GM13976 (cell line): ENCODE measurements at regions not wholly inside any gene's neighbourhood (a gene's known extent, or its start where the extent isn't known, plus 50 kb on each side); places are given as distances from the start of the nearest gene placed in this dataset.

ENCODE experiments used
- DNase-seq: peaks from one replicate; pipeline ENCODE4 v3.0.0; 2012; ENCODE audit warnings: low spot score
- CTCF ChIP-seq: IDR thresholded peaks from 2 replicates; pipeline ENCODE4 v1.5.1; 2012; ENCODE audit warnings: borderline replicate concordance, mild to moderate bottlenecking; ENCODE audit not compliant: insufficient read depth; ENCODE audit errors: extremely low read depth, missing control alignments, control extremely low read depth
- in situ Hi-C: fragments of 300-500 bp; cut with MboI; formaldehyde crosslinking; loops from one replicate; pipeline ENCODE4 v1.12.0; 2022; ENCODE audit warnings: low sequenced_read_pairs, mixed read lengths, inconsistent platforms; ENCODE audit not compliant: unreplicated experiment

GRCh38 chr5:124126504-124127217, 614.7 kb downstream of the CSNK1G3 start:
- in situ Hi-C loops = no loop called here
- DNase-seq = no peak
- TF ChIP-seq CTCF = no peak

- DNase-seq = no peak
- in situ Hi-C loops = no loop called here
- no peak for TF ChIP-seq CTCF
Measured at GRCh38 chr5:124124711-124125229, 612.8 kb downstream of the CSNK1G3 start.

- in situ Hi-C loops = no loop called here
- DNase-seq = no peak
- TF ChIP-seq CTCF = no peak
Measured at GRCh38 chr5:124121198-124121597, 609.2 kb downstream of the CSNK1G3 start.

GRCh38 chr5:124114911-124115310, 602.9 kb downstream of the CSNK1G3 start:
- TF ChIP-seq CTCF = no peak
- in situ Hi-C loops = no loop called here
- DNase-seq = no peak

GRCh38 chr5:124111886-124112285, 599.9 kb downstream of the CSNK1G3 start:
- TF ChIP-seq CTCF = no peak
- in situ Hi-C loops = no loop called here
- no peak for DNase-seq

GRCh38 chr5:124110942-124111341, 599.0 kb downstream of the CSNK1G3 start:
- in situ Hi-C loops = no loop called here
- no peak for DNase-seq
- no peak for TF ChIP-seq CTCF
